ENCODE measurements at regions not wholly inside any gene's neighbourhood (a gene's known extent, or its start where the extent isn't known, plus 50 kb on each side); places are given as distances from the start of the nearest gene placed in this dataset.

DNA sequence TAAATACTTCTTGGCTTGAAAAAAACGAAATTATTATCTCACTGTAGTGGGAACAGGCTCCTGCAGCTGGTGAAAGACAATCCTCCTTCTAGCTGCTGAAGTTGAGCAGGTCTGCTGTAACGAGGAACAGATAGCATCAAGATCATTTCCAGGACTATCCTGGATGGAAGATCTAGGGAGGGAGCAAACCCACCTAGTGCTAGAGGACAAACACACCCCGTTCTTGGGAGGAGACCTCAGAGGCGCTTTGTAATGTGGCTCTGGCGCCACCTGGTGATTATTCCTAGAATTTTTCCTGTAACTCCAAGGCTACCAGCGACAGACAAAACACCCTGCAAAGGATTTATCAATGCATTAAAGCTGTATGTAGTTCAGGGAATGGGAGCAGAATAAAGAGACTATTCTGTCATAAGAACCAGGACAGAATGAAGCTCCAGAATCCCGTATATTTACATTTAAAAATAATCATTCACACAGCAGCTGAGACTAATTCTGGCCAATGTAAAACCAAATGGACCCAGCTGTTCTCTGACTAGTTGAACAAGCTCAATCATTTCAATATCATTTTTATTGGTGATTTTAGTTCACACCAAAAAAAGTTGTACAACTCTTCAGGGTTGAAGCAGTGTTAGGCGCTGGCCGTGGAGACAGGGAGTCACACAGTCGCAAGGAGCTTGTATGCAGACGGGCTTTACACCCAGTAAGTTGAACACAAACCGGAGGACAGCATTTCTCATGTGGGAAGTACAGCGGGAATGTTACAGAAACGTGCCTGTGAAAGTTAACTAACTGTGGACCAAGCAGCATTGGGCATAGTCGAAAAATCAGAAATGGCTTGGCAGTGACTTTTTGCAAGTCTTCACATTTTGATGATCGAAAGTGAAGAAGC is 290.3 kb downstream of the TRIB2 start:
- TF ChIP-seq, protein P1, sequence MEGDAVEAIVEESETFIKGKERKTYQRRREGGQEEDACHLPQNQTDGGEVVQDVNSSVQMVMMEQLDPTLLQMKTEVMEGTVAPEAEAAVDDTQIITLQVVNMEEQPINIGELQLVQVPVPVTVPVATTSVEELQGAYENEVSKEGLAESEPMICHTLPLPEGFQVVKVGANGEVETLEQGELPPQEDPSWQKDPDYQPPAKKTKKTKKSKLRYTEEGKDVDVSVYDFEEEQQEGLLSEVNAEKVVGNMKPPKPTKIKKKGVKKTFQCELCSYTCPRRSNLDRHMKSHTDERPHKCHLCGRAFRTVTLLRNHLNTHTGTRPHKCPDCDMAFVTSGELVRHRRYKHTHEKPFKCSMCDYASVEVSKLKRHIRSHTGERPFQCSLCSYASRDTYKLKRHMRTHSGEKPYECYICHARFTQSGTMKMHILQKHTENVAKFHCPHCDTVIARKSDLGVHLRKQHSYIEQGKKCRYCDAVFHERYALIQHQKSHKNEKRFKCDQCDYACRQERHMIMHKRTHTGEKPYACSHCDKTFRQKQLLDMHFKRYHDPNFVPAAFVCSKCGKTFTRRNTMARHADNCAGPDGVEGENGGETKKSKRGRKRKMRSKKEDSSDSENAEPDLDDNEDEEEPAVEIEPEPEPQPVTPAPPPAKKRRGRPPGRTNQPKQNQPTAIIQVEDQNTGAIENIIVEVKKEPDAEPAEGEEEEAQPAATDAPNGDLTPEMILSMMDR (IDR thresholded peaks at IDR 0.05): peak; percentile 81 to 94 (median 85)
- TF ChIP-seq POLR2A (IDR thresholded peaks at IDR 0.05; ENCODE audit: low read depth) (no peak), EP300 (IDR thresholded peaks at IDR 0.05) (no peak)
